Ishikawa (cell line): ENCODE measurements at regions not wholly inside any gene's neighbourhood (a gene's known extent, or its start where the extent isn't known, plus 50 kb on each side); places are given as distances from the start of the nearest gene placed in this dataset.

Experiments used
- CEBPB ChIP-seq: IDR thresholded peaks from 2 replicates; pipeline ENCODE4 v1.6.1; 2012
- CREB1 ChIP-seq: IDR thresholded peaks from 2 replicates; pipeline ENCODE4 v1.6.1; 2012; ENCODE audit warnings: low read depth
- EGR1 ChIP-seq: IDR thresholded peaks from 2 replicates; pipeline ENCODE4 v1.6.1; 2012
- EP300 ChIP-seq: IDR thresholded peaks from 2 replicates; pipeline ENCODE4 v1.6.1; 2012; ENCODE audit warnings: borderline replicate concordance
- FOXM1 ChIP-seq: IDR thresholded peaks from 2 replicates; pipeline ENCODE4 v1.6.1; 2012; ENCODE audit warnings: low read depth, borderline replicate concordance
- NFIC ChIP-seq: IDR thresholded peaks from 2 replicates; pipeline ENCODE4 v1.6.1; 2012
- RAD21 ChIP-seq: IDR thresholded peaks from 2 replicates; pipeline ENCODE4 v1.6.1; 2012; ENCODE audit warnings: low read depth
- TAF1 ChIP-seq: IDR thresholded peaks from 2 replicates; pipeline ENCODE4 v1.6.1; 2012; ENCODE audit warnings: low read depth, mild to moderate bottlenecking
- TCF12 ChIP-seq: IDR thresholded peaks from 2 replicates; pipeline ENCODE4 v1.6.1; 2012; ENCODE audit warnings: low read depth
- TEAD4 ChIP-seq: IDR thresholded peaks from 2 replicates; pipeline ENCODE4 v1.6.1; 2012
- YY1 ChIP-seq: IDR thresholded peaks from 2 replicates; pipeline ENCODE4 v1.6.1; 2012; ENCODE audit warnings: low read depth
- ZBTB7A ChIP-seq: IDR thresholded peaks from 2 replicates; pipeline ENCODE4 v1.6.1; 2012; ENCODE audit warnings: low read depth
- TF ChIP-seq, protein P1 (sequence below): IDR thresholded peaks from 2 replicates; pipeline ENCODE4 v1.6.1; 2012; ENCODE audit warnings: low read depth, mild to moderate bottlenecking
- TF ChIP-seq, protein P2 (sequence below): IDR thresholded peaks from 2 replicates; pipeline ENCODE4 v1.6.1; 2012
- TF ChIP-seq, protein P3 (sequence below): IDR thresholded peaks from 2 replicates; pipeline ENCODE4 v1.6.1; 2012

DNA sequence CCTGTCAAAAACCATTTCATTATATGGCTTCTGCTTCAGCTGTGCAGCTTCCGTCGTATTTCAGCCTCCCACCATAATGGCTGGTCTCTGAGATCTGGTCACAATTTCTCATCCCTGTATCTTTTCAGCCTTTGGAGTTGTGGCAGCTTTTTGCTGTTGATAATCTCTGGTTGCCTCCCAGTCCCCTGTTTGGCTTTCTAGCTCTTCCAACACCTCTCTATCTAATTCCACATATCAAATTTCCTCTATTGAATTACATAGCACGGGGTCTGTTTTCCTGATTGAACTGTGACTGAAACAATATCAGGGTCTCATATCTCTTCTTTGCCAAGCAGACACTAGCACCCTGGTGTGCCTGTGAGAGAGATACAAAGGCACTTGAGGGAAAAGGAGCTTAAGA is 222.1 kb upstream of the OBI1 start:
- TF ChIP-seq CREB1 (no peak), FOXM1 (no peak), CEBPB (no peak), NFIC (no peak), EGR1 (no peak), YY1 (no peak), RAD21 (no peak)
- TF ChIP-seq, protein P1, sequence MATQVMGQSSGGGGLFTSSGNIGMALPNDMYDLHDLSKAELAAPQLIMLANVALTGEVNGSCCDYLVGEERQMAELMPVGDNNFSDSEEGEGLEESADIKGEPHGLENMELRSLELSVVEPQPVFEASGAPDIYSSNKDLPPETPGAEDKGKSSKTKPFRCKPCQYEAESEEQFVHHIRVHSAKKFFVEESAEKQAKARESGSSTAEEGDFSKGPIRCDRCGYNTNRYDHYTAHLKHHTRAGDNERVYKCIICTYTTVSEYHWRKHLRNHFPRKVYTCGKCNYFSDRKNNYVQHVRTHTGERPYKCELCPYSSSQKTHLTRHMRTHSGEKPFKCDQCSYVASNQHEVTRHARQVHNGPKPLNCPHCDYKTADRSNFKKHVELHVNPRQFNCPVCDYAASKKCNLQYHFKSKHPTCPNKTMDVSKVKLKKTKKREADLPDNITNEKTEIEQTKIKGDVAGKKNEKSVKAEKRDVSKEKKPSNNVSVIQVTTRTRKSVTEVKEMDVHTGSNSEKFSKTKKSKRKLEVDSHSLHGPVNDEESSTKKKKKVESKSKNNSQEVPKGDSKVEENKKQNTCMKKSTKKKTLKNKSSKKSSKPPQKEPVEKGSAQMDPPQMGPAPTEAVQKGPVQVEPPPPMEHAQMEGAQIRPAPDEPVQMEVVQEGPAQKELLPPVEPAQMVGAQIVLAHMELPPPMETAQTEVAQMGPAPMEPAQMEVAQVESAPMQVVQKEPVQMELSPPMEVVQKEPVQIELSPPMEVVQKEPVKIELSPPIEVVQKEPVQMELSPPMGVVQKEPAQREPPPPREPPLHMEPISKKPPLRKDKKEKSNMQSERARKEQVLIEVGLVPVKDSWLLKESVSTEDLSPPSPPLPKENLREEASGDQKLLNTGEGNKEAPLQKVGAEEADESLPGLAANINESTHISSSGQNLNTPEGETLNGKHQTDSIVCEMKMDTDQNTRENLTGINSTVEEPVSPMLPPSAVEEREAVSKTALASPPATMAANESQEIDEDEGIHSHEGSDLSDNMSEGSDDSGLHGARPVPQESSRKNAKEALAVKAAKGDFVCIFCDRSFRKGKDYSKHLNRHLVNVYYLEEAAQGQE = no peak

DNA sequence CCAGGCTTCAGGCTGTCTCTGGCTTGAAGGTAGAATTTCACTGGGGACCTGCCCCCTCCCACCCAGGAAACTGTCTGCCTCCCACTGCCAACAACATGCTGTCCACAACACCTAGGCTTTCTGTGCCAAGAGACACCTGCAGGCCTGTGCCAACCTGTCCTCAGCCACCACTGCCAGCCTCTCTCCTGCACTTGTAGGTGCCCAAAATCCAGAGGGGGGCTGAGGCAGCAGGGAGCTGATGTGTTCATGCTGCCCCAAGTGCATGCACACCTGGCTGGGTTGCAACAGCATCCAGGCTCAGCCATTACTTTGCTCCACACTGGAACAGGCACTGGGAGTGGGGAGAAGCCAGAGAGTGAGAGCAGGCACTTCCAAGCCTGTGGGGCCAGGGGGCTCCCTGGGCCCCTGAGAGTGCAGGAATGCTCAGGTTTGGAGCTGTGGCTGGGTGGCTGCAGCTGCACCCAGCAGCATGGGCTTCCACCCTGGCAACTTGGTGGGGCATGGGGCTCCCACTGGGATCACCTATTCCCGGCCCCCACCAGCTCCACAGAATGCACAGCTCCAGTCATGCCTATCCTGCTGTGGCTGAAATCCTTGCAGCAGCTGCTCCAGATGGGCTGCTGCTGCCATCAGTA is 218.1 kb upstream of the OBI1 start:
- TF ChIP-seq TEAD4 (no peak), RAD21 (no peak), TAF1 (no peak), EGR1 (no peak), YY1 (no peak), EP300 (no peak), NFIC (no peak), CEBPB (no peak), TCF12 (no peak), ZBTB7A (no peak), CREB1 (no peak), FOXM1 (no peak)
- TF ChIP-seq, protein P2, sequence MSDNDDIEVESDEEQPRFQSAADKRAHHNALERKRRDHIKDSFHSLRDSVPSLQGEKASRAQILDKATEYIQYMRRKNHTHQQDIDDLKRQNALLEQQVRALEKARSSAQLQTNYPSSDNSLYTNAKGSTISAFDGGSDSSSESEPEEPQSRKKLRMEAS = no peak
- TF ChIP-seq, protein P1 = no peak
- TF ChIP-seq, protein P3, sequence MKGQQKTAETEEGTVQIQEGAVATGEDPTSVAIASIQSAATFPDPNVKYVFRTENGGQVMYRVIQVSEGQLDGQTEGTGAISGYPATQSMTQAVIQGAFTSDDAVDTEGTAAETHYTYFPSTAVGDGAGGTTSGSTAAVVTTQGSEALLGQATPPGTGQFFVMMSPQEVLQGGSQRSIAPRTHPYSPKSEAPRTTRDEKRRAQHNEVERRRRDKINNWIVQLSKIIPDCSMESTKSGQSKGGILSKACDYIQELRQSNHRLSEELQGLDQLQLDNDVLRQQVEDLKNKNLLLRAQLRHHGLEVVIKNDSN = no peak

DNA sequence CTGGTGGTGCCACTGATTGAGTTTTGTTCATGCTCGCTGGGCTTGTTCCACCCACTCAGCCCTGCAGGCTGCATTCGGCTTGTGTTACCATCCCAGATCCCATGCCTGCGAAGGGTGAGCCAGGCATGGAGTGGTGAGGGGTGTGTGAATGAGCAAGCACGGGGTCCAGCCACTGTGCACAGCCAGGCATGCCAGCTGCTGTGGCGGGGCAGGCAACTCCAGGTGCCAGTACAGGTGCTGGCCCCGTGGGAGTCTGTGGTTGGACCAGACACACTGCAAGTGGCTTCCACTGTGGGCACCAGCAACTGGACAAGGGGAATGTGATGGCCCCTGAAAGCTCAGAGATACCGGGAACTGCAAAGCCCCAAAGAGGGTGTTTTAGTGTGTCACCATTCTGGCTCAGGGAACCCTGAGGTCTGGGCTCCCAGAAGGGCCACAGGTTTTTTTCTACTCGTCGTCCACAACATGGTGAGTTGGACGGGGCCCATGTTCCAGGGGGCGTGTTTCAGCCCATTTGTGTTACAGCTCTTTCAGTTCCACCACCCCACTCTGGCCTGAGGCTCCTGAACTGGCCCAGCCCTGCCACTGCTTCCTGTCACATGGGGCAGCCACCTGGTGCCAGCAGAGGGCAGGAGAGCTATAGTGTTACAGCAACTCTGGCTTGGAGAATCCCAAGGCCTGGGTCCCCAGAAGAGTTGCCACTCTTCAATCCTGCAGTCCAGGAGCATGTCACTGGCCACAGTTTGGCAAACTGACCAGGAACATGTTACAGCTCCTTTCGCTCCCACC is 217.0 kb upstream of the OBI1 start:
- no peak for TF ChIP-seq YY1
- TF ChIP-seq, protein P3 = peak; percentile 50; the same call in 1 of the 2 replicates
- peak; percentile 20; the same call in 1 of the 2 replicates for TF ChIP-seq RAD21

DNA sequence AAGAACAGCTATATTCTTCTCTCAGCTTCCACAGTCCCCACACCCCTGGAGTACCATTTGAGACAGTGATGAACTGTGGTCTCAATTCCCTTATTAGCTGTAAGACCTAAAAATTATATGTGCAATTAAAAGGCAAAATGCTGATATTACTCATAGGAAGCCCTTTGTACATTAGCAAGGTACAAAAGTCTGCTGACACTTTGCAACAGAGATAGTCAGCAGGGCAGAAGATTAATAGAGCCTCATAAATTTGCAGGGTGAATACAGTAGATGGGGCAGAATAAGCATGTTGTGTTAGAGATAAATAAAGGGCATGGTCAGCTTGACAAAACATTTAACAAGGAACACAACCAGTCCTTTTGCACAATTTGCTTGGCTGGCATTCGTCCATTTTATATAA is 210.0 kb upstream of the OBI1 start:
- no peak for TF ChIP-seq EGR1
- TF ChIP-seq, protein P1 = no peak
- TF ChIP-seq, protein P3 = no peak
- no peak for TF ChIP-seq ZBTB7A
- no peak for TF ChIP-seq EP300
